ENCODE measurements at regions not wholly inside any gene's neighbourhood (a gene's known extent, or its start where the extent isn't known, plus 50 kb on each side); places are given as distances from the start of the nearest gene placed in this dataset.

GRCh38 chr22:47225080-47225930, 462.9 kb downstream of the TBC1D22A start:
- no peak for FAIRE-seq
